A673 (cell line): ENCODE measurements at regions not wholly inside any gene's neighbourhood (a gene's known extent, or its start where the extent isn't known, plus 50 kb on each side); places are given as distances from the start of the nearest gene placed in this dataset.

Experiments used
- CTCF ChIP-seq: fragments of 300-800, 200-600 bp; sonication (generic); conservative IDR thresholded peaks from 2 replicates; pipeline ENCODE4 v1.5.1; 2017; ENCODE audit warnings: low read depth, mild to moderate bottlenecking, antibody characterized with exemption, low read length, moderate library complexity, mixed read lengths
- EZH2 ChIP-seq: fragments of 200-600 bp; sonication (generic); IDR thresholded peaks from 2 replicates; pipeline ENCODE4 v1.6.1; 2017; ENCODE audit warnings: borderline replicate concordance, low read depth, mild to moderate bottlenecking, mixed read lengths, antibody characterized with exemption, low read length; ENCODE audit not compliant: poor library complexity, severe bottlenecking

- TF ChIP-seq CTCF = no peak
- no peak for TF ChIP-seq EZH2
These were observed 189.0 kb upstream of the CDYL start for GRCh38 chr6:4587171-4587570.
